ENCODE measurements at regions not wholly inside any gene's neighbourhood (a gene's known extent, or its start where the extent isn't known, plus 50 kb on each side); places are given as distances from the start of the nearest gene placed in this dataset.
"Not testable (repeated sequence)": the region's sequence is repeated elsewhere in the genome, so short reads cannot be mapped to it uniquely, and the experiment has no call there.

DNA sequence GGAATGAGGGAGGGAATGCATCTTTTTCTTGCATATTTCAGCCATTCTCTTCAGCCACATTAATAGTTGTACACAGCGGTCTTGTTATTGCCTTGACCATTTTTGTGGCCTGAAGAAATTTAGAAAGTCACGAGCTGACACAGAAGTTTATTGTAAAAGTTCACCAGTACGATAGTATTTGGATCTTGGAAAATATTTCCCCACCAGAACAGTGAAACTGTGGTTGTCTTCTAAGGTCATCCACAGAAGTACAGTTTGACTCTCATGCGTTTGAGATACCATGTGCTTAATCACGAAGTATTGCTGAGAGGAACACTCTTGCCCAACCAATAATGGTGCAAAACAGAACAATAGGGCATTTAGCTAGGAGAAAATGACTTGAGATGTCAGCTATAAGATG, 409.2 kb upstream of the AMELY start:
- H3K36me3 ChIP-seq (ENCODE audit: control insufficient read depth, insufficient read depth, low read length), result no peaks in the 10 kb centered on the region
- no peak overlapping the region for H3K18ac ChIP-seq (ENCODE audit: low read length)
- DNase-seq, result no peak
- H2BK120ac ChIP-seq (ENCODE audit: low read depth, low read length), result no peak overlapping the region
- no peak overlapping the region for H4K5ac ChIP-seq (ENCODE audit: low read length)
- H3K4me3 ChIP-seq (ENCODE audit: low read length), result no peak overlapping the region
- peaks cover 2% of the 10 kb centered on the region for H3K79me2 ChIP-seq (ENCODE audit: control insufficient read depth, insufficient read depth, low read length)
- no peak overlapping the region for H3K56ac ChIP-seq (ENCODE audit: low read length)
- H3K4ac ChIP-seq (ENCODE audit: low read depth, low read length), result no peak overlapping the region
- H2BK15ac ChIP-seq (replicated peaks; ENCODE audit: low read depth), result no peak overlapping the region
- H4K8ac ChIP-seq (ENCODE audit: low read depth, low read length), result no peak overlapping the region
- peaks cover 2% of the 10 kb centered on the region for H3K79me1 ChIP-seq (ENCODE audit: low read length)
- no peaks in the 10 kb centered on the region for H3K4me1 ChIP-seq (ENCODE audit: control insufficient read depth, low read depth, low read length)
- no peaks in the 10 kb centered on the region for H3K27me3 ChIP-seq (ENCODE audit: insufficient read depth, low read length, poor library complexity)
- WGBS (ENCODE audit: extremely low coverage, insufficient coverage, low lambda C conversion rate), result no CpG with 5 or more reads among the region's 5 CpGs
- no peak overlapping the region for H2AK5ac ChIP-seq (ENCODE audit: low read length)
- H3K4me2 ChIP-seq (ENCODE audit: low read length), result no peak overlapping the region
- no peak overlapping the region for H3K23ac ChIP-seq (ENCODE audit: low read length)
- no peak overlapping the region for H3K27ac ChIP-seq (ENCODE audit: low read depth, low read length)
- no peak overlapping the region for H2BK5ac ChIP-seq (ENCODE audit: low read length)
- no peak overlapping the region for H3K9ac ChIP-seq (ENCODE audit: low read length)

DNA sequence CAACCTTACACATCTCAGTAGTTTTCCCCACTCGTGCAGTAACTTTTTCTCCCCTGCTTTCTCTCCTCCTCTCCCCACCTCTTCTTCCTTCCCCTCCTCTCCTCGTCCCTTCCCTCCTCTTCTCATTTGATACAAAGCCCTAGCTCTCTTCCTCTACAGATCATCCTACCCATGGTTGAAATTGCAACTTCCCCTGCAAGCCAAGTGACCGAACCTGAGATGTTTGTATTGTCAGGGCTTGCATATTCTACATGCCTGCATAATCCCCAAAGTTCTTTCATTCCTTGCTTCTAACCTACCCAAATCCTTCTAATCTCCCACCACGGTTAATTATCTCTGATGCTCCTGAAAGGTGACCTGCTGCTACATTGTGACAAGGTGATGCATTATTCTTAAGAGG, 408.6 kb upstream of the AMELY start:
- H3K4me1 ChIP-seq (ENCODE audit: control insufficient read depth, low read depth, low read length); H3K27me3 ChIP-seq (ENCODE audit: insufficient read depth, low read length, poor library complexity); H2BK120ac ChIP-seq (ENCODE audit: low read depth, low read length); H2BK5ac ChIP-seq (ENCODE audit: low read length); H3K56ac ChIP-seq (ENCODE audit: low read length); H2BK15ac ChIP-seq (replicated peaks; ENCODE audit: low read depth); H2AK5ac ChIP-seq (ENCODE audit: low read length); H3K4me3 ChIP-seq (ENCODE audit: low read length); H4K5ac ChIP-seq (ENCODE audit: low read length); H3K36me3 ChIP-seq (ENCODE audit: control insufficient read depth, insufficient read depth, low read length); H3K18ac ChIP-seq (ENCODE audit: low read length); H3K79me2 ChIP-seq (ENCODE audit: control insufficient read depth, insufficient read depth, low read length); H3K4ac ChIP-seq (ENCODE audit: low read depth, low read length); H3K23ac ChIP-seq (ENCODE audit: low read length); H3K9ac ChIP-seq (ENCODE audit: low read length); H3K27ac ChIP-seq (ENCODE audit: low read depth, low read length); H3K79me1 ChIP-seq (ENCODE audit: low read length); H3K4me2 ChIP-seq (ENCODE audit: low read length); H4K8ac ChIP-seq (ENCODE audit: low read depth, low read length): not testable (repeated sequence)
- DNase-seq, result peak; percentile 80
- WGBS (ENCODE audit: extremely low coverage, insufficient coverage, low lambda C conversion rate), result no CpG with 5 or more reads among the region's 4 CpGs

DNA sequence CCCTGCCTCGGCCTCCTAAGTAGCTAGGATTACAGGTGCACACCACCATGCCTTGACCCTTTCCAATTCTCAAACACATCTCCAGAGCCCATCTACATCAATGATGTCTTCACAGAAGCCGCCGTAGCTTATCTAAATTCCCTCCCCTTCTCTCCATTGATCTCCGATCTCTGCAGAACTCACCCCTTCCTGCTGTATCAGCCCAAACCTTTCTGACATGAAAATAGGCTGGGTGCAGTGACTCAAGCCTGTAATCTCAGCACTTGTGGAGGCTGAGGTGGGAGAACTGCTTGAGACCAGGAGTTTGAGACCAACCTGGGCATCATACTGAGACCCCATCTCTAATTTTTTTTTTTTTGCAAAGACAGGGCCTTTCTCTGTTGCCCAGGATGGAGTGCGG, 406.6 kb upstream of the AMELY start:
- no peak overlapping the region for H3K18ac ChIP-seq (ENCODE audit: low read length)
- H3K4me1 ChIP-seq (ENCODE audit: control insufficient read depth, low read depth, low read length), result no peaks in the 10 kb centered on the region
- H2BK15ac ChIP-seq (replicated peaks; ENCODE audit: low read depth), result no peak overlapping the region
- H4K8ac ChIP-seq (ENCODE audit: low read depth, low read length), result no peak overlapping the region
- H2BK5ac ChIP-seq (ENCODE audit: low read length), result no peak overlapping the region
- H3K79me1 ChIP-seq (ENCODE audit: low read length), result peaks cover 2% of the 10 kb centered on the region
- no peak overlapping the region for H3K4me3 ChIP-seq (ENCODE audit: low read length)
- no peak overlapping the region for H3K9ac ChIP-seq (ENCODE audit: low read length)
- H2AK5ac ChIP-seq (ENCODE audit: low read length), result no peak overlapping the region
- H3K56ac ChIP-seq (ENCODE audit: low read length), result no peak overlapping the region
- H3K23ac ChIP-seq (ENCODE audit: low read length), result no peak overlapping the region
- H3K79me2 ChIP-seq (ENCODE audit: control insufficient read depth, insufficient read depth, low read length), result peaks cover 2% of the 10 kb centered on the region
- H3K27ac ChIP-seq (ENCODE audit: low read depth, low read length), result no peak overlapping the region
- H3K4ac ChIP-seq (ENCODE audit: low read depth, low read length), result no peak overlapping the region
- no peak for DNase-seq
- H3K36me3 ChIP-seq (ENCODE audit: control insufficient read depth, insufficient read depth, low read length), result no peaks in the 10 kb centered on the region
- no peak overlapping the region for H4K5ac ChIP-seq (ENCODE audit: low read length)
- no peak overlapping the region for H2BK120ac ChIP-seq (ENCODE audit: low read depth, low read length)
- WGBS (ENCODE audit: extremely low coverage, insufficient coverage, low lambda C conversion rate), result no CpG with 5 or more reads among the region's 5 CpGs
- H3K4me2 ChIP-seq (ENCODE audit: low read length), result no peak overlapping the region
- H3K27me3 ChIP-seq (ENCODE audit: insufficient read depth, low read length, poor library complexity), result no peaks in the 10 kb centered on the region

DNA sequence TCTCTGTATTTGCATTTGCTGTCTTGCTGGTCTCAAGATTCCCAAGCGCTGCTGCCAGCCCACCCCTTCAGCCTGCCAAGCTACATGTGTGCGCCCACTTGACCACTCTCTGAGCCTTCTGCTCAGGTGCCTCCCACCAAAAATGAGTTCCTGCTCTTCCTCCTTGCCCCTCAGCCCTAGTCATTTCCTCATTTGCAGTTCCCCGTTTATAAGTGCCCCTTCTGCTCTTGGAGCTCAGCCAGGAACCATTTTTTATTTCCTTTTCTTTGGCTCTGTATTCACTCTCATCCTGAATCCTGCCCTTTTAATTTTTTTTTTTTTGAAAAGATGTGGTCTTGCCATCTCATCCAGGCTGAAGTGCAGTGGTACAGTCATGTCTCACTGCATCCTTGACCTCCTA, 406.0 kb upstream of the AMELY start:
- Histone ChIP-seq H3K23ac (ENCODE audit: low read length) (no peak overlapping the region), H3K56ac (ENCODE audit: low read length) (no peak overlapping the region), H3K27me3 (ENCODE audit: insufficient read depth, low read length, poor library complexity) (no peaks in the 10 kb centered on the region), H4K5ac (ENCODE audit: low read length) (no peak overlapping the region), H3K4me1 (ENCODE audit: control insufficient read depth, low read depth, low read length) (no peaks in the 10 kb centered on the region), H4K8ac (ENCODE audit: low read depth, low read length) (no peak overlapping the region), H3K36me3 (ENCODE audit: control insufficient read depth, insufficient read depth, low read length) (no peaks in the 10 kb centered on the region), H3K18ac (ENCODE audit: low read length) (no peak overlapping the region), H3K4ac (ENCODE audit: low read depth, low read length) (no peak overlapping the region), H3K4me2 (ENCODE audit: low read length) (no peak overlapping the region), H3K79me2 (ENCODE audit: control insufficient read depth, insufficient read depth, low read length) (peaks cover 2% of the 10 kb centered on the region), H3K79me1 (ENCODE audit: low read length) (peaks cover 2% of the 10 kb centered on the region), H3K9ac (ENCODE audit: low read length) (no peak overlapping the region), H2AK5ac (ENCODE audit: low read length) (no peak overlapping the region), H3K27ac (ENCODE audit: low read depth, low read length) (no peak overlapping the region), H2BK5ac (ENCODE audit: low read length) (no peak overlapping the region), H2BK120ac (ENCODE audit: low read depth, low read length) (no peak overlapping the region), H2BK15ac (replicated peaks; ENCODE audit: low read depth) (no peak overlapping the region), H3K4me3 (ENCODE audit: low read length) (no peak overlapping the region)
- no CpG with 5 or more reads among the region's 3 CpGs for WGBS (ENCODE audit: extremely low coverage, insufficient coverage, low lambda C conversion rate)
- DNase-seq, result no peak

DNA sequence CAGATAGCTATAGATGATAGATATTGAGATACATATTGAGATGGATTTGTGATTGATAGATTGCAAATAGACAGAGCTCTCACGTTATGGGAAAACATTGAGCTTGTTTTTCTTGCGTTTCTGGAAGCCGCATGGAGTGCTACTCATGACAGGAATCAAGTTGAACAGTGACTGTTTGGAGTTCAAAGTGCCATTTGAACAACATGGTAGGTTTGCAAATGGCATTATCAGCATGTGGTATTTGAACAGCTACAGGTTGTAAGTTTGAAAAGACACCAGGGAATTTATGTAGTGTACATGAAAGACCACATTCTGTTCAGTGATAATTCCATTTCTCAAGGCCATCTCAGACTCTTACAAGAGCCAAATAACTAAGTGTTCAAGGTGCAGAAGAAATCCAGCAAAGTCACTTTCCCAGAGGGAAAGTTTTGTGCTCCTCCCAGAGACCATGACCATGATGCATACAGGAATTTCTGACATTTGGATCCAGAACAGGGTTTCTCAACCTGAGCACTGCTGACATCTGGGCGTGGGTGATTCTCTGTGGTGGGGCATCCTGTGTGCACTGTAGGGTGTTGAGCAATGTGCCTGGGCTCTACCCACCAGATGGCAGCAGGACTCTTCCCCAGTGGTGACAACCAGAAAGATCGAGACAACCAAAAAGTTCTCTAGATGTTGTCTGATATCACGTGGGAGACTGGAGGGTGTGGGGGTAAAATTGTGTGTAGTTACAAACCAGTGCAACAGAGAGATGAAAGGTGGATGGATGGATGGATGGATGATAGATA, 399.1 kb upstream of the AMELY start:
- no peak overlapping the region for H3K4me3 ChIP-seq (ENCODE audit: low read length)
- DNase-seq, result no peak
- H3K27me3 ChIP-seq (ENCODE audit: insufficient read depth, low read length, poor library complexity), result no peaks in the 10 kb centered on the region
- no peak overlapping the region for H4K5ac ChIP-seq (ENCODE audit: low read length)
- H3K56ac ChIP-seq (ENCODE audit: low read length), result no peak overlapping the region
- H3K4me2 ChIP-seq (ENCODE audit: low read length), result no peak overlapping the region
- H3K18ac ChIP-seq (ENCODE audit: low read length), result no peak overlapping the region
- H3K27ac ChIP-seq (ENCODE audit: low read depth, low read length), result no peak overlapping the region
- no peak overlapping the region for H4K8ac ChIP-seq (ENCODE audit: low read depth, low read length)
- no peak overlapping the region for H3K23ac ChIP-seq (ENCODE audit: low read length)
- no peaks in the 10 kb centered on the region for H3K4me1 ChIP-seq (ENCODE audit: control insufficient read depth, low read depth, low read length)
- no peak overlapping the region for H2BK15ac ChIP-seq (replicated peaks; ENCODE audit: low read depth)
- WGBS (ENCODE audit: extremely low coverage, insufficient coverage, low lambda C conversion rate), result no CpG with 5 or more reads among the region's 6 CpGs
- H3K79me2 ChIP-seq (ENCODE audit: control insufficient read depth, insufficient read depth, low read length), result peaks cover 4% of the 10 kb centered on the region
- H3K36me3 ChIP-seq (ENCODE audit: control insufficient read depth, insufficient read depth, low read length), result no peaks in the 10 kb centered on the region
- no peak overlapping the region for H3K9ac ChIP-seq (ENCODE audit: low read length)
- H2BK120ac ChIP-seq (ENCODE audit: low read depth, low read length), result no peak overlapping the region
- no peak overlapping the region for H2AK5ac ChIP-seq (ENCODE audit: low read length)
- H3K4ac ChIP-seq (ENCODE audit: low read depth, low read length), result no peak overlapping the region
- H2BK5ac ChIP-seq (ENCODE audit: low read length), result no peak overlapping the region
- H3K79me1 ChIP-seq (ENCODE audit: low read length), result no peaks in the 10 kb centered on the region

DNA sequence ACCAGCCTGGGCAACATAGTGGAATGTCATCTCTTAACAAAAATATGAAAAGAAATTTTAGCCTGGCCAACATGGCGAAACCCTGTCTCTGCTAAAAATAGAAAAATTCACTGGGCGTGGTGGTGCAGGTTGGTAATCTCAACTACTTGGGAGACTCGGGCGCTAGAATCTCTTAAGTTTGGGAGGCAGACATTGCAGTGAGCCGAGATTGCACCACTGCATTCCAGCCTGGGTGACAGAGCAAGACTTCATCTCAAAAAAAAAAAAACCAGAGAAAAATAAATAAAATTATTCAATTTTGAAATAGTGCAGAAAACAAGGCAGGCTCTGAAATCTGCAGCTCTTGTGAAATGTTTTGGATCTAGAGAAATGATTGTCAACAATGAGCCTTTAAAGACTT, 397.3 kb upstream of the AMELY start:
- Histone ChIP-seq H2BK15ac (replicated peaks; ENCODE audit: low read depth) (no peak overlapping the region), H3K79me2 (ENCODE audit: control insufficient read depth, insufficient read depth, low read length) (peaks cover 4% of the 10 kb centered on the region)

More for the DNA sequence above, 397.3 kb upstream of the AMELY start:
- Histone ChIP-seq H3K4me1 (ENCODE audit: control insufficient read depth, low read depth, low read length) (no peaks in the 10 kb centered on the region), H4K5ac (ENCODE audit: low read length) (no peak overlapping the region), H3K27me3 (ENCODE audit: insufficient read depth, low read length, poor library complexity) (no peaks in the 10 kb centered on the region), H4K8ac (ENCODE audit: low read depth, low read length) (no peak overlapping the region), H3K27ac (ENCODE audit: low read depth, low read length) (no peak overlapping the region), H2AK5ac (ENCODE audit: low read length) (no peak overlapping the region), H3K4me2 (ENCODE audit: low read length) (no peak overlapping the region), H3K79me1 (ENCODE audit: low read length) (peaks cover 1% of the 10 kb centered on the region), H3K4ac (ENCODE audit: low read depth, low read length) (no peak overlapping the region), H3K36me3 (ENCODE audit: control insufficient read depth, insufficient read depth, low read length) (no peaks in the 10 kb centered on the region), H3K56ac (ENCODE audit: low read length) (no peak overlapping the region), H3K23ac (ENCODE audit: low read length) (no peak overlapping the region), H3K9ac (ENCODE audit: low read length) (no peak overlapping the region), H2BK120ac (ENCODE audit: low read depth, low read length) (no peak overlapping the region), H3K18ac (ENCODE audit: low read length) (no peak overlapping the region), H3K4me3 (ENCODE audit: low read length) (no peak overlapping the region), H2BK5ac (ENCODE audit: low read length) (no peak overlapping the region)
- no peak for DNase-seq
- no CpG with 5 or more reads among the region's 5 CpGs for WGBS (ENCODE audit: extremely low coverage, insufficient coverage, low lambda C conversion rate)
